ENCODE measurements at regions not wholly inside any gene's neighbourhood (a gene's known extent, or its start where the extent isn't known, plus 50 kb on each side); places are given as distances from the start of the nearest gene placed in this dataset.
A peak's percentile ranks its signal among the peaks of the same experiment; 100 is the strongest.
"Not testable (repeated sequence)": the region's sequence is repeated elsewhere in the genome, so short reads cannot be mapped to it uniquely, and the experiment has no call there.

- Mint-ChIP-seq H3K4me3 (no peak overlapping the region), H3K4me1 (peaks cover 0 to 2% (median 0%) of the 10 kb centered on the region in 4 donors), H3K27me3 (peaks cover 0 to 44% (median 11%) of the 10 kb centered on the region in 5 donors), H3K27ac (peak overlapping the region in 1 of 10 donors; percentile 9), H3K9me3 (peaks cover 0 to 8% (median 0%) of the 10 kb centered on the region in 9 donors), H3K36me3 (no peaks in the 10 kb centered on the region)
- POLR2A ChIA-PET = no interaction called here
- ATAC-seq (no peak), DNase-seq (no peak)
Observed at GRCh38 chr22:47352920-47353700, 590.7 kb downstream of the TBC1D22A start.

DNA sequence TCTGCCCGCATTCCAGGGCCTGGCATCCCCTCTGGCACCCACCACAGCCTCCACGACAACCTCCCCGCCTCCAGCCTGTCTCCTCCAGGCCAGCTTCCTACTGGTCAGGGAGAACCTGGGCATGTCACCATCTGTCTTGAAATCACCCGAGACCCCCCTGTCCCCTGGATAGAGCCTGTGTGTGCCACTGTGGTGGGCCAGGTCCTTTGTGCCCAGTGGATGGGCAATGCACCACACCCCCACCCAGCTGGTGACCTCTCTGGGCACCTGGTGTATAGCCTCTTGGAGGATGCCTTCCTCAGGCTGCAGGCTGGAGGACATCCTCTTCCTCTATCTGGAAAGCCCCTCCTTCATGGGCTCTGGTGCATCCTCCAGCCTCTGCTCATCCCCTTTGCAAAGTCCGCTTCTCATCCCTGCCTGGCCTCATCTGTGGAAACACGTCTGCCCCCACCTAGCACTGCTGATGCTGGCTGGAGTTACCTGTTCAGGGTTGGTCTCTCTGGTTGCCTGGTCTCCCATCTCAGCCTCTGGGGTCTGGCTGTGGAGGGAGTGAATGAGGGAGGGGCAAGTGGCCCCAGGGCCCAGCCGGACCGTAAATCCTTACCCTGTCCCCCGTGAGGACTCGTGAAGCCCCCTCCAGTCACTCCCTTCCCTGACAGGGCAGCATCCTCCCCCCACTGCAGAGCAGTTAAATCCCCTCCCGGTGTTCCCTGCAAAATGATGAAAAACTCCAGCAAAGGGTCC is 589.6 kb downstream of the TBC1D22A start:
- ATAC-seq (no peak), DNase-seq (no peak)
- Mint-ChIP-seq H3K27ac (no peak overlapping the region), H3K4me1 (peaks cover 0 to 2% (median 0%) of the 10 kb centered on the region in 4 donors), H3K27me3 (peaks cover 0 to 36% (median 5%) of the 10 kb centered on the region in 5 donors), H3K4me3 (no peak overlapping the region), H3K9me3 (peaks cover 0 to 8% (median 0%) of the 10 kb centered on the region in 9 donors), H3K36me3 (no peaks in the 10 kb centered on the region)
- POLR2A ChIA-PET = no interaction called here

DNA sequence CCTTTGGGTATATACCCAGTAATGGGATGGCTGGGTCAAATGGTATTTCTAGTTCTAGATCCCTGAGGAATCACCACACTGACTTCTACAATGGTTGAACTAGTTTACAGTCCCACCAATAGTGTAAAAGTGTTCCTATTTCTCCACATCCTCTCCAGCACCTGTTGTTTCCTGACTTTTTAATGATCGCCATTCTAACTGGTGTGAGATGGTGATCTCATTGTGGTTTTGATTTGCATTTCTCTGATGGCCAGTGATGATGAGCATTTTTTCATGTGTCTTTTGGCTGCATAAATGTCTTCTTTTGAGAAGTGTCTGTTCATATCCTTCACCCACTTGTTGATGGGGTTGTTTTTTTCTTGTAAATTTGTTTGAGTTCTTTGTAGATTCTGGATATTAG is 583.8 kb downstream of the TBC1D22A start:
- ATAC-seq, DNase-seq, H3K9me3 Mint-ChIP-seq, H3K36me3 Mint-ChIP-seq, H3K4me3 Mint-ChIP-seq, POLR2A ChIA-PET, H3K4me1 Mint-ChIP-seq, H3K27ac Mint-ChIP-seq: not testable (repeated sequence)
- H3K27me3 Mint-ChIP-seq = peaks cover 0 to 39% (median 24%) of the 10 kb centered on the region in 5 donors

DNA sequence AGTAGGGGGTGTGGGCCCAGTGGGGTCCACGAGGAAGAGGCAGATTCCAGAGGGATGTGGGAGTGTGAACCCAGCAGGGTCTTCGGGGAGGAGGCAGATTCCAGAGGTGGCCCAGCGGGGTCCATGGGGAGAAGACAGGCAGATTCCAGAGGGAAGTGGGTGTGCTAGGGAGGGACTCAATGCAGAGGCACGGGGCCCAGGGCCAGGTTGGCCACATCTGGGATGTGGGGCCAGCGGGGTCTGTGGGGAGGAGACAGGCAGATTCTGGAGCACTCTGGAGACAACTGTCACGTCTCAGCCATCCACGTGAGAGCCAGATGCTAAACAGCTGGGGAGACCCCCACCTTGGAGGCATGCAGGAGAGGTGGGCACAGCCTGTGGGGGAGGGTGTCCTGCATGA is 582.6 kb downstream of the TBC1D22A start:
- Mint-ChIP-seq H3K9me3 (peaks cover 0 to 10% (median 0%) of the 10 kb centered on the region in 9 donors), H3K27me3 (peaks cover 0 to 46% (median 30%) of the 10 kb centered on the region in 5 donors), H3K36me3 (no peaks in the 10 kb centered on the region), H3K4me3 (no peak overlapping the region), H3K4me1 (no peaks in the 10 kb centered on the region), H3K27ac (no peak overlapping the region)
- no peak for DNase-seq
- POLR2A ChIA-PET = no interaction called here
- no peak for ATAC-seq

- H3K4me1 Mint-ChIP-seq = no peaks in the 10 kb centered on the region
- ATAC-seq = no peak
- POLR2A ChIA-PET = no interaction called here
Observed at GRCh38 chr22:47344414-47344813, 582.0 kb downstream of the TBC1D22A start.

GRCh38 chr22:47343611-47344010 is 581.2 kb downstream of the TBC1D22A start:
- H3K4me1 Mint-ChIP-seq = no peaks in the 10 kb centered on the region
- POLR2A ChIA-PET = no interaction called here
- DNase-seq (no peak), ATAC-seq (no peak)
- no peaks in the 10 kb centered on the region for H3K36me3 Mint-ChIP-seq
- H3K27ac Mint-ChIP-seq = no peak overlapping the region
- no peak overlapping the region for H3K4me3 Mint-ChIP-seq
- H3K9me3 Mint-ChIP-seq = peaks cover 0 to 10% (median 0%) of the 10 kb centered on the region in 9 donors
- H3K27me3 Mint-ChIP-seq = peaks cover 0 to 57% (median 32%) of the 10 kb centered on the region in 5 donors

More at GRCh38 chr22:47344414-47344813, 582.0 kb downstream of the TBC1D22A start:
- H3K9me3 Mint-ChIP-seq = peaks cover 0 to 10% (median 0%) of the 10 kb centered on the region in 9 donors
- peaks cover 0 to 52% (median 32%) of the 10 kb centered on the region in 5 donors for H3K27me3 Mint-ChIP-seq
- H3K36me3 Mint-ChIP-seq = no peaks in the 10 kb centered on the region
- no peak for DNase-seq
- H3K27ac Mint-ChIP-seq = no peak overlapping the region
- H3K4me3 Mint-ChIP-seq = no peak overlapping the region

DNA sequence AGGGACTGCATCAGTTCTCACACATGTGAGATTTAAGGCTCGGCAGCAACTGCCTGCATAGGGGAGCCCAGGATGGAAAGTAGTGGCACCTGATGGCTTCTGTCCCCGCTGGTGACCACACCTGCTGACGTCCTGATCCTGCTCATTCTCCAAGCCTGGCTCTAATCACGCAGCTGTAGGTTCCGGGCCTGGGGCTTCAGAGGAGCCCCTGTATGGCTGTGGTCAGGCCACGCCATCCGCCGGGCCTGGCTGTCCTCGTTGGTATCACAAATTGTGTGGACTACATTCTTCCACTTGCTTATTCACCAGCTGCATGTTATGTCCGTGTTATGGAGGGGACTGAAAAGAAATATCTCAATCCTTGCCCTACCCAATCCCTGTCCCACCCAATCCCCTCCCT is 580.0 kb downstream of the TBC1D22A start:
- Mint-ChIP-seq H3K4me3 (no peak overlapping the region), H3K27ac (no peak overlapping the region), H3K9me3 (peaks cover 0 to 10% (median 0%) of the 10 kb centered on the region in 9 donors), H3K4me1 (no peaks in the 10 kb centered on the region), H3K27me3 (peaks cover 0 to 57% (median 32%) of the 10 kb centered on the region in 5 donors), H3K36me3 (no peaks in the 10 kb centered on the region)
- ATAC-seq = no peak
- DNase-seq = no peak
- POLR2A ChIA-PET = no interaction called here

- H3K27ac Mint-ChIP-seq = no peak overlapping the region
- H3K4me1 Mint-ChIP-seq = no peaks in the 10 kb centered on the region
- POLR2A ChIA-PET = no interaction called here
- H3K9me3 Mint-ChIP-seq = peaks cover 0 to 8% (median 0%) of the 10 kb centered on the region in 9 donors
- peaks cover 0 to 57% (median 32%) of the 10 kb centered on the region in 5 donors for H3K27me3 Mint-ChIP-seq
- no peaks in the 10 kb centered on the region for H3K36me3 Mint-ChIP-seq
- no peak overlapping the region for H3K4me3 Mint-ChIP-seq
- ATAC-seq (no peak), DNase-seq (no peak)
Observed at GRCh38 chr22:47341464-47341863, 579.0 kb downstream of the TBC1D22A start.

DNA sequence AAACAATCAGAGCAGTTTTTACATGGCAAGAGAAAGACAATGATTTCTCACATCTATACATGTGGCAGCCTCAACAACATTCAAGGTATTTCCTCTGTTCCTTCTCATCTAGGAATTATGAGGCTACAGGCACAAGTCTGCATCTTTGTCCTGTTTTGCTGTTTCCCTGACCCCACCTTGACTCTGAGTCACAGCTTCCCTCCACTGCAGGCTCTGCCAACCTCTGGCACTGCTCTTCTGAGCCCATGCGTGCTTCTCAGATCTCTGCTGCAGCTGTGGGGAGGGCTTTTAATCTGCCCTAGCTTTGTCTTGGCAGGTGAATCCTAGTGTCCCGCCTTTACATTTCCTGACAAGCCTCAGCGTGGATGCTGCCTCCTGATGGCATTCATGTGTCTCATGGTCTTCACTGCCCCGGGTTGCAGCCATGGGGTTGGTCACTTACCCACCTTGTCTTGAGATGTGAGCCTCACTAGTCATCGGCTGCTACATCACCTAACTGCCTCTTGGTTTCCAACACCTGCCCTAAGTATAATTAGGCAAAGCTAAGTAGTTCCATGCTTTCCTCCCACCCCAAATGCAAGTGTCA is 578.5 kb downstream of the TBC1D22A start:
- no peak overlapping the region for H3K4me3 Mint-ChIP-seq
- ATAC-seq = no peak
- H3K36me3 Mint-ChIP-seq = no peaks in the 10 kb centered on the region
- H3K27ac Mint-ChIP-seq = no peak overlapping the region
- no peak for DNase-seq
- POLR2A ChIA-PET = no interaction called here
- H3K9me3 Mint-ChIP-seq = peaks cover 0 to 8% (median 3%) of the 10 kb centered on the region in 9 donors
- H3K4me1 Mint-ChIP-seq = no peaks in the 10 kb centered on the region
- H3K27me3 Mint-ChIP-seq = peaks cover 0 to 57% (median 32%) of the 10 kb centered on the region in 5 donors

GRCh38 chr22:47337161-47337621 is 574.7 kb downstream of the TBC1D22A start:
- Mint-ChIP-seq H3K27me3 (peaks cover 0 to 27% (median 20%) of the 10 kb centered on the region in 5 donors), H3K4me3 (peak overlapping the region in 7 of 10 donors; percentile 6 to 74 (median 44)), H3K4me1 (no peaks in the 10 kb centered on the region), H3K27ac (peak overlapping the region in 3 of 10 donors; percentile 3 to 69 (median 58)), H3K36me3 (peaks cover 0 to 6% (median 0%) of the 10 kb centered on the region in 3 donors), H3K9me3 (peaks cover 0 to 13% (median 2%) of the 10 kb centered on the region in 9 donors)
- no peak for DNase-seq
- no peak for ATAC-seq
- POLR2A ChIA-PET = no interaction called here

DNA sequence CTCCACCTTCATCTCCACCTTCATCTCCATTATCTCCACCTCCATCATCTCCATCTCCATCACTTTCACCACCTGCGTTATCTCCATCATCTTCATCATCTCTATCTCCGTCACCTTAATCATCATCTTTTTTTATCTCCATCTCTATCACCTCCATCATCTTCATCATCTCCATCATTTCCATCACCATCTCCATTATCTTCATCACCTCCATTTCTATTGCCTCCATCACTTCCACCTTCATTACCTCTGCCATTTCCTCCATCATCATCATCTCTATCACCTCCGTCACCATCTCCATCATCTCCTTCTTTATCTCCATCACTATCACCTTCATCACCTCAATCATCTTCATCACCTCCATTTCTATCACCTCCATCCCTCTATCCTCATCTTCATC is 573.5 kb downstream of the TBC1D22A start:
- no peak overlapping the region for H3K27ac Mint-ChIP-seq
- H3K4me3 Mint-ChIP-seq = no peak overlapping the region
- peaks cover 0 to 6% (median 0%) of the 10 kb centered on the region in 3 donors for H3K36me3 Mint-ChIP-seq
- peaks cover 0 to 18% (median 17%) of the 10 kb centered on the region in 5 donors for H3K27me3 Mint-ChIP-seq
- no peaks in the 10 kb centered on the region for H3K4me1 Mint-ChIP-seq
- POLR2A ChIA-PET = no interaction called here
- no peak for ATAC-seq
- DNase-seq = no peak
- H3K9me3 Mint-ChIP-seq = peaks cover 0 to 13% (median 4%) of the 10 kb centered on the region in 9 donors

GRCh38 chr22:47335460-47335859 is 573.0 kb downstream of the TBC1D22A start:
- no peaks in the 10 kb centered on the region for H3K4me1 Mint-ChIP-seq
- H3K36me3 Mint-ChIP-seq = peaks cover 0 to 6% (median 0%) of the 10 kb centered on the region in 3 donors
- POLR2A ChIA-PET = no interaction called here
- no peak overlapping the region for H3K27ac Mint-ChIP-seq
- peaks cover 0 to 13% (median 4%) of the 10 kb centered on the region in 9 donors for H3K9me3 Mint-ChIP-seq
- DNase-seq (no peak), ATAC-seq (no peak)
- no peak overlapping the region for H3K4me3 Mint-ChIP-seq
- peaks cover 0 to 20% (median 17%) of the 10 kb centered on the region in 5 donors for H3K27me3 Mint-ChIP-seq

DNA sequence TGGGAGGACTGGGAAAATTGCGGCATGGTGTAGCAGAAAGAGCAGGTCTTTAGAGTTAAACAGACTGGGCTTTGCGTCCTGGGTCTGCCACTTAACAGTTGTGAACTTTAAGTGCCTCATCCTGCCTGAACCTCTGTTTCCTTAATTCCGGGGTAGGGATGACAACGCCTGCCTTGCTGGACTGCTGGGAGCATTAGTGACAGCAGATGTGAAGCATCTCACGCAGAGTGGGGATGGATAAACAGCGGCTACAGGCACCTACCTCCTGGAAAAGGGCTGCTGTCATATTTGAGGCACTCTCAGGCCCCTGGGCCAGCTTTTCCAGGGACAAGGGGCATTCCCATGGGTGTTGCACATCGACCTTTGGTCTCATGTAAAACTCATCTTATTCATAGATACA is 572.2 kb downstream of the TBC1D22A start:
- POLR2A ChIA-PET = no interaction called here
- peaks cover 0 to 23% (median 17%) of the 10 kb centered on the region in 5 donors for H3K27me3 Mint-ChIP-seq
- H3K27ac Mint-ChIP-seq = no peak overlapping the region
- ATAC-seq = no peak
- peaks cover 0 to 6% (median 0%) of the 10 kb centered on the region in 3 donors for H3K36me3 Mint-ChIP-seq
- H3K4me1 Mint-ChIP-seq = no peaks in the 10 kb centered on the region
- no peak for DNase-seq
- no peak overlapping the region for H3K4me3 Mint-ChIP-seq
- H3K9me3 Mint-ChIP-seq = peaks cover 0 to 13% (median 4%) of the 10 kb centered on the region in 9 donors

All from naive thymus-derived CD8-positive, alpha-beta T cell (primary cell).